ENCODE measurements at regions not wholly inside any gene's neighbourhood (a gene's known extent, or its start where the extent isn't known, plus 50 kb on each side); places are given as distances from the start of the nearest gene placed in this dataset.

DNA sequence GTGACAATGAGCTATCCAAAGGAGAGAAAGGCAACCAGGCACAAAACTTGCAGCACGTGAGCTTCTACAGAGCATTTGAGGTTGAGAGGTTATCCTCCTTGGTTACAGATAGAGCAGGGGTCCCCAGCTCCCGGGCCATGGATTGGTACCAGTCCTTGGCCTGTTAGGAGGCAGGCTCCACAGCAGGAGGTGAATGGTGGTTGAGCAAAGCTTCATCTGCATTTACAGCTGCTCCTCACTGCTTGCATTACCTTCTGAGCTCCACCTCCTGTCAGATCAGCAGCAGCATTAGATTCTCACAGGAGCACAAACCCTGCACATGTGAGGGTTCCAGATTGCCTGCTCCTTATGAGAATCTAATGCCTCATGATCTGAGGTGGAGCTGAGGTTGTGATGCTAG, 57.8 kb upstream of the ST8SIA3 start:
- Histone ChIP-seq H3K4me3 (no peak overlapping the region), H3K4me1 (ENCODE audit: low read depth) (no peaks in the 10 kb centered on the region), H3K9me3 (ENCODE audit: low read depth) (no peaks in the 10 kb centered on the region), H3K27ac (no peak overlapping the region), H3K36me3 (no peaks in the 10 kb centered on the region), H3K27me3 (no peaks in the 10 kb centered on the region)
- no peak for TF ChIP-seq CTCF (IDR thresholded peaks at IDR 0.05; ENCODE audit: low read depth, low read length)
- DNase-seq (ENCODE audit: low read depth in 1 of 2, low spot score in 1 of 2), result no peak

GRCh38 chr18:57296336-57296735, 56.0 kb upstream of the ST8SIA3 start:
- Histone ChIP-seq H3K4me1 (ENCODE audit: low read depth) (no peaks in the 10 kb centered on the region), H3K27me3 (no peaks in the 10 kb centered on the region), H3K9me3 (ENCODE audit: low read depth) (no peaks in the 10 kb centered on the region), H3K4me3 (no peak overlapping the region), H3K36me3 (no peaks in the 10 kb centered on the region), H3K27ac (no peak overlapping the region)
- TF ChIP-seq CTCF (IDR thresholded peaks at IDR 0.05; ENCODE audit: low read depth, low read length), result no peak
- no peak for DNase-seq (ENCODE audit: low read depth in 1 of 2, low spot score in 1 of 2)

DNA sequence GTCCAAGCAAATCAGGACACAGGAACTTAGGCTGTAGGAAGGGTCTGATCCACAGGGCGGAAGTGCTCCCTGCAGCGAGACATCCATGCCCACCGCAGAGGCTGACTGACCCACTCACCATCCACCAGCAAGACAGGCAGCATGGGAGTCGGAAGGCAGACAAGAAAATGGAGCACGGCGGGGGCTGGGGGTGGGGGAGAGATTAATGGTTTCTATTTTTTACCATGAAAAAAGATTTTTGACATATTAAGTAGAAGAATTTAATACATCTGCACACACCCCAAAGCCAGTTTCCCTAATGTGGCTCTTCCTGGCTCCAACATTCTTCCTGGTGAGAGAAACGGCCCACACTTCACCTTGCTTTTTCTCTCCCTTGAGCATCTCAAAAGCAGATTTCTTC, 55.1 kb upstream of the ST8SIA3 start:
- no peak for DNase-seq (ENCODE audit: low read depth in 1 of 2, low spot score in 1 of 2)
- H3K4me1 ChIP-seq (ENCODE audit: low read depth), result no peaks in the 10 kb centered on the region
- no peaks in the 10 kb centered on the region for H3K27me3 ChIP-seq
- no peak for TF ChIP-seq CTCF (IDR thresholded peaks at IDR 0.05; ENCODE audit: low read depth, low read length)
- no peak overlapping the region for H3K27ac ChIP-seq
- no peak overlapping the region for H3K4me3 ChIP-seq
- no peaks in the 10 kb centered on the region for H3K9me3 ChIP-seq (ENCODE audit: low read depth)
- H3K36me3 ChIP-seq, result no peaks in the 10 kb centered on the region

- Histone ChIP-seq H3K4me3 (no peak overlapping the region), H3K36me3 (no peaks in the 10 kb centered on the region), H3K4me1 (ENCODE audit: low read depth) (no peaks in the 10 kb centered on the region), H3K27me3 (no peaks in the 10 kb centered on the region), H3K9me3 (ENCODE audit: low read depth) (no peaks in the 10 kb centered on the region), H3K27ac (no peak overlapping the region)
- no peak for TF ChIP-seq CTCF (IDR thresholded peaks at IDR 0.05; ENCODE audit: low read depth, low read length)
- no peak for DNase-seq (ENCODE audit: low read depth in 1 of 2, low spot score in 1 of 2)
These were observed 52.4 kb upstream of the ST8SIA3 start for GRCh38 chr18:57299931-57300330.

DNA sequence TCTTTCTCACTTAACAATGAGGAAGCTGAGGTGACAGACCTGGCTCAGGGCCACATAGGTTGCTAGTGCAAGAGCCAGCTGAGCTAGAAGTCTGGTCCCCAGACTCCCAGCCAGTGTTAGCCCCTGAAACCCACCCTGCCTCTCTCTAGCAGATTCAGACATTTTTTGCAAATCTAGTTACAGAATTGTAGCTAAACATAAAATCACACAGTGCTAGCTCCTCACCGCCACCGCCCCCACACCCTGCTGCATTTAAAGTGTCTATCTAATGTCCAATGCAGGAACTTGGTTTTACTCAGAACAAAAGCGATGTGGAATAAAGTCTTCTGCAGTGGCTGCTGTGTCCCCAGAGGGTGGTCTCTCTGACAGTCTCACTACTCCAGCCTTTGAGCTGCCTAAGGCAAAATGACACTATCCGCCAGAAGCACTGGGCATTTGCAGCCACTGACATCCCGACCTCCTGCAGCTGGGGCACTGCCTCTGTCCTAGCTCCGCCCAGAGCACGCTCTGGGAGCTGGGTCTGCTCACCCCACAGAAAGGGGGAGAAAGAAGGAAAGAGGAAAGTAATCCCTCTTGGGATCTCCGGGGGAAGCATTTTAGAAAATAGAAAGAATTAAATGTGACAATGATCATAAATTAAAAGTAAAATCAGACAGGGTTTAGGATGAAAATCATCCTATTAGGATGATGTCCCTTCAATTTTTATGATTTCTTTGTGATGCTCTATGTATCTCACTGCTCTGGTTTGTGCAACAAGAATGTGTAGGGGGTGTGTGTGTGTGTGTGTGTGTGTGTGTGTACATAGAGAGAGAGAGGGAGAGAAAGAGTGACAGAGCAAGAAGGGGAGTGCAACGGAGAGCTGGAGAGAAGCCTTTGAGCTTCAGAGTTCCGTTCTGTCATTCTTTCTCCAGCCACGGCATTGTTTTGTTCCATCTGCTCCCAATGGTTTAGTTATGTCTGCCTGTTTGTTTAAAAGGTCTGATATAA, 50.5 kb upstream of the ST8SIA3 start:
- H3K9me3 ChIP-seq (ENCODE audit: low read depth), result no peaks in the 10 kb centered on the region
- no peaks in the 10 kb centered on the region for H3K27me3 ChIP-seq
- peak in 1 of 2 donors; percentile 2 for DNase-seq (ENCODE audit: low read depth in 1 of 2, low spot score in 1 of 2)
- no peak for TF ChIP-seq CTCF (IDR thresholded peaks at IDR 0.05; ENCODE audit: low read depth, low read length)
- no peaks in the 10 kb centered on the region for H3K36me3 ChIP-seq
- H3K4me3 ChIP-seq, result no peak overlapping the region
- no peaks in the 10 kb centered on the region for H3K4me1 ChIP-seq (ENCODE audit: low read depth)
- no peak overlapping the region for H3K27ac ChIP-seq
